ENCODE measurements at regions not wholly inside any gene's neighbourhood (a gene's known extent, or its start where the extent isn't known, plus 50 kb on each side); places are given as distances from the start of the nearest gene placed in this dataset.

- no peak for DNase-seq (ENCODE audit: low read depth)
- H3K4me3 ChIP-seq (ENCODE audit: low read length) = no peak overlapping the region
Observed at GRCh38 chrX:137215467-137215866, 181.7 kb upstream of the GPR101 start.

GRCh38 chrX:137212078-137212632, 178.4 kb upstream of the GPR101 start:
- TF ChIP-seq CTCF (conservative IDR thresholded peaks at IDR 0.05; ENCODE audit: low read length) = no peak
- no peak overlapping the region for H3K4me3 ChIP-seq (ENCODE audit: low read length)
- no peak for DNase-seq (ENCODE audit: low read depth)

More at GRCh38 chrX:137215467-137215866, 181.7 kb upstream of the GPR101 start:
- no peak for TF ChIP-seq CTCF (conservative IDR thresholded peaks at IDR 0.05; ENCODE audit: low read length)

- no peak for DNase-seq (ENCODE audit: low read depth)
- H3K4me3 ChIP-seq (ENCODE audit: low read length) = no peak overlapping the region
- TF ChIP-seq CTCF (conservative IDR thresholded peaks at IDR 0.05; ENCODE audit: low read length) = no peak
Observed at GRCh38 chrX:137198040-137198439, 164.2 kb upstream of the GPR101 start.

- DNase-seq (ENCODE audit: low read depth) = peak; percentile 8
Observed at GRCh38 chrX:137195991-137196390, 162.2 kb upstream of the GPR101 start.

GRCh38 chrX:137195296-137195695, 161.5 kb upstream of the GPR101 start:
- TF ChIP-seq CTCF (conservative IDR thresholded peaks at IDR 0.05; ENCODE audit: low read length) = no peak
- DNase-seq (ENCODE audit: low read depth) = no peak

More at GRCh38 chrX:137195991-137196390, 162.2 kb upstream of the GPR101 start:
- no peak for TF ChIP-seq CTCF (conservative IDR thresholded peaks at IDR 0.05; ENCODE audit: low read length)
- H3K4me3 ChIP-seq (ENCODE audit: low read length) = no peak overlapping the region

GRCh38 chrX:137194164-137194563, 160.4 kb upstream of the GPR101 start:
- no peak overlapping the region for H3K4me3 ChIP-seq (ENCODE audit: low read length)
- peak; percentile 11; the same call in 1 of the 2 replicates for TF ChIP-seq CTCF (conservative IDR thresholded peaks at IDR 0.05; ENCODE audit: low read length)
- no peak for DNase-seq (ENCODE audit: low read depth)

More at GRCh38 chrX:137195296-137195695, 161.5 kb upstream of the GPR101 start:
- no peak overlapping the region for H3K4me3 ChIP-seq (ENCODE audit: low read length)

GRCh38 chrX:137187540-137187939, 153.7 kb upstream of the GPR101 start:
- no peak for TF ChIP-seq CTCF (conservative IDR thresholded peaks at IDR 0.05; ENCODE audit: low read length)
- no peak overlapping the region for H3K4me3 ChIP-seq (ENCODE audit: low read length)
- DNase-seq (ENCODE audit: low read depth) = no peak

Data from AG10803 (cell line).